ENCODE measurements at regions not wholly inside any gene's neighbourhood (a gene's known extent, or its start where the extent isn't known, plus 50 kb on each side); places are given as distances from the start of the nearest gene placed in this dataset.

DNA sequence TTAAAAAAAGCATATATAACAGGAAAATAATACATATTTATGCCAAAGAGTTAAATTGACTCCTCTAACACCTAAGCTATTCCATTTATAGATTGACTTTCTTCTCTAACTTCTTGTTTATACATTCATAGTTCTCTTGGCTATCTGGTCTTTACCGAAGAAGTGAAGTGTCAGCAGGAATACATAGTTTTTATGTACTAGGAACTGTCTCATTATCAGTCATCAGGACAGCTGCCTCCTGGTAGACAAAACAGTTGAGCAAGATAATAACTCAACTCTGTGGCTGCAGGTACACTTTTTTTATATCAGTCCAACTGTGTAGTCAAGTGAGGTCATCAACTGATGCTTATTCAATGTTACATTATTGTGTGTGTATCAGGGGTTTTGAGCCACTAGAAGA, 1436.0 kb upstream of the NUDT12 start:
- TF ChIP-seq BACH2 (CRISPR knock-in tag; IDR thresholded peaks at IDR 0.05; ENCODE audit: borderline replicate concordance): no peak
- no peak for ATAC-seq

DNA sequence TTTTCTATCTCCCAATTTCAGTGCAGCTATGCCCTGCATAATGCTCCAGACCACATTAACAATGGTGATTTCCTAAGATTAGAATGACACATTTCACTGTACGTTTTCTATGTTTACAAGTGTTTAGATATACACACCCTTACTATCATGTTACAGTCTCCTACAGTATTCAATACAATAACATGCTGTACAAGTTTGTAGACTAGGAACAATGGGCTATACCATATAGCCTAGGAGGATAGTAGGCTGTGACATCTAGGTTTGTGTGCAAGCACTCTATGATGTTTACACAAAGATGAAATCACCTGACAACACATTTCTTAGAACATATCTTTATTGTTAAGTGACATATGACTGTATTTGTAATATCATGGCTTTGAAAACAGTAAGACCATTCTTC, 1435.6 kb upstream of the NUDT12 start:
- TF ChIP-seq, protein P1, sequence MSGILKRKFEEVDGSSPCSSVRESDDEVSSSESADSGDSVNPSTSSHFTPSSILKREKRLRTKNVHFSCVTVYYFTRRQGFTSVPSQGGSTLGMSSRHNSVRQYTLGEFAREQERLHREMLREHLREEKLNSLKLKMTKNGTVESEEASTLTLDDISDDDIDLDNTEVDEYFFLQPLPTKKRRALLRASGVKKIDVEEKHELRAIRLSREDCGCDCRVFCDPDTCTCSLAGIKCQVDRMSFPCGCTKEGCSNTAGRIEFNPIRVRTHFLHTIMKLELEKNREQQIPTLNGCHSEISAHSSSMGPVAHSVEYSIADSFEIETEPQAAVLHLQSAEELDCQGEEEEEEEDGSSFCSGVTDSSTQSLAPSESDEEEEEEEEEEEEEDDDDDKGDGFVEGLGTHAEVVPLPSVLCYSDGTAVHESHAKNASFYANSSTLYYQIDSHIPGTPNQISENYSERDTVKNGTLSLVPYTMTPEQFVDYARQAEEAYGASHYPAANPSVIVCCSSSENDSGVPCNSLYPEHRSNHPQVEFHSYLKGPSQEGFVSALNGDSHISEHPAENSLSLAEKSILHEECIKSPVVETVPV (CRISPR knock-in tag; IDR thresholded peaks at IDR 0.05): no peak
- TF ChIP-seq ZNF70 (CRISPR knock-in tag; IDR thresholded peaks at IDR 0.05) (no peak), GLIS3 (CRISPR knock-in tag; IDR thresholded peaks at IDR 0.05) (no peak), ZNF565 (CRISPR knock-in tag; conservative IDR thresholded peaks at IDR 0.05; ENCODE audit: low read depth) (no peak), OSR1 (CRISPR knock-in tag; IDR thresholded peaks at IDR 0.05) (no peak), ARNTL (CRISPR knock-in tag; IDR thresholded peaks at IDR 0.05; ENCODE audit: borderline replicate concordance, low read depth) (no peak), CSDC2 (CRISPR knock-in tag; IDR thresholded peaks at IDR 0.05) (no peak), TOX (CRISPR knock-in tag; IDR thresholded peaks at IDR 0.05; ENCODE audit: borderline replicate concordance) (no peak), SNAI2 (CRISPR knock-in tag; IDR thresholded peaks at IDR 0.05) (no peak), ESRRG (CRISPR knock-in tag; IDR thresholded peaks at IDR 0.05) (no peak), TCF4 (CRISPR knock-in tag; IDR thresholded peaks at IDR 0.05; ENCODE audit: borderline replicate concordance) (no peak)
- TF ChIP-seq, protein P2, sequence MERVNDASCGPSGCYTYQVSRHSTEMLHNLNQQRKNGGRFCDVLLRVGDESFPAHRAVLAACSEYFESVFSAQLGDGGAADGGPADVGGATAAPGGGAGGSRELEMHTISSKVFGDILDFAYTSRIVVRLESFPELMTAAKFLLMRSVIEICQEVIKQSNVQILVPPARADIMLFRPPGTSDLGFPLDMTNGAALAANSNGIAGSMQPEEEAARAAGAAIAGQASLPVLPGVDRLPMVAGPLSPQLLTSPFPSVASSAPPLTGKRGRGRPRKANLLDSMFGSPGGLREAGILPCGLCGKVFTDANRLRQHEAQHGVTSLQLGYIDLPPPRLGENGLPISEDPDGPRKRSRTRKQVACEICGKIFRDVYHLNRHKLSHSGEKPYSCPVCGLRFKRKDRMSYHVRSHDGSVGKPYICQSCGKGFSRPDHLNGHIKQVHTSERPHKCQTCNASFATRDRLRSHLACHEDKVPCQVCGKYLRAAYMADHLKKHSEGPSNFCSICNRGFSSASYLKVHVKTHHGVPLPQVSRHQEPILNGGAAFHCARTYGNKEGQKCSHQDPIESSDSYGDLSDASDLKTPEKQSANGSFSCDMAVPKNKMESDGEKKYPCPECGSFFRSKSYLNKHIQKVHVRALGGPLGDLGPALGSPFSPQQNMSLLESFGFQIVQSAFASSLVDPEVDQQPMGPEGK (CRISPR knock-in tag; IDR thresholded peaks at IDR 0.05; ENCODE audit: borderline replicate concordance): no peak
- TF ChIP-seq, protein P3, sequence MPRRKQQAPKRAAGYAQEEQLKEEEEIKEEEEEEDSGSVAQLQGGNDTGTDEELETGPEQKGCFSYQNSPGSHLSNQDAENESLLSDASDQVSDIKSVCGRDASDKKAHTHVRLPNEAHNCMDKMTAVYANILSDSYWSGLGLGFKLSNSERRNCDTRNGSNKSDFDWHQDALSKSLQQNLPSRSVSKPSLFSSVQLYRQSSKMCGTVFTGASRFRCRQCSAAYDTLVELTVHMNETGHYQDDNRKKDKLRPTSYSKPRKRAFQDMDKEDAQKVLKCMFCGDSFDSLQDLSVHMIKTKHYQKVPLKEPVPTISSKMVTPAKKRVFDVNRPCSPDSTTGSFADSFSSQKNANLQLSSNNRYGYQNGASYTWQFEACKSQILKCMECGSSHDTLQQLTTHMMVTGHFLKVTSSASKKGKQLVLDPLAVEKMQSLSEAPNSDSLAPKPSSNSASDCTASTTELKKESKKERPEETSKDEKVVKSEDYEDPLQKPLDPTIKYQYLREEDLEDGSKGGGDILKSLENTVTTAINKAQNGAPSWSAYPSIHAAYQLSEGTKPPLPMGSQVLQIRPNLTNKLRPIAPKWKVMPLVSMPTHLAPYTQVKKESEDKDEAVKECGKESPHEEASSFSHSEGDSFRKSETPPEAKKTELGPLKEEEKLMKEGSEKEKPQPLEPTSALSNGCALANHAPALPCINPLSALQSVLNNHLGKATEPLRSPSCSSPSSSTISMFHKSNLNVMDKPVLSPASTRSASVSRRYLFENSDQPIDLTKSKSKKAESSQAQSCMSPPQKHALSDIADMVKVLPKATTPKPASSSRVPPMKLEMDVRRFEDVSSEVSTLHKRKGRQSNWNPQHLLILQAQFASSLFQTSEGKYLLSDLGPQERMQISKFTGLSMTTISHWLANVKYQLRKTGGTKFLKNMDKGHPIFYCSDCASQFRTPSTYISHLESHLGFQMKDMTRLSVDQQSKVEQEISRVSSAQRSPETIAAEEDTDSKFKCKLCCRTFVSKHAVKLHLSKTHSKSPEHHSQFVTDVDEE (CRISPR knock-in tag; IDR thresholded peaks at IDR 0.05): no peak

DNA sequence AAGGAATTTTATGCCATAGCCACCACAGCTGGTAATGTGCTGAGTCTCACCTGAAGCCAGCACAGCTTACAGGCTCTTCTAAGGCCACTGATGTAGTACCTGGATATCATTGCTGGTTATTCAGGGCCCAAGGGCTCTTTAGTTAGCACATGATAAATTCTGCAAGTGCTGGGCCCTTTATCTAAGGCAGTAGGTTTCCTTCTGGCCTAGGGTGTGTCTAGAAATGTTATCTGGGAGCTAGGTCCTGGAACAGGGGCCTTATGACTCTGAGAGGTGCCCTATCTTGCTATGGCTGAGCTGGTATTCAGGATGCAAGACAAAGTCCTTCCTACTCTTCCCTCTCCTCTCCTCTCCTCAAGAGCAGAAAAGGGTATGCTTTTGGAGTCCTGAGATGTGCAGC, 1424.5 kb upstream of the NUDT12 start:
- ATAC-seq: no peak
- TF ChIP-seq ARNTL (CRISPR knock-in tag; IDR thresholded peaks at IDR 0.05; ENCODE audit: borderline replicate concordance, low read depth): no peak
- no peak for TF ChIP-seq CSDC2 (CRISPR knock-in tag; IDR thresholded peaks at IDR 0.05)
- no peak for TF ChIP-seq PPARA (CRISPR knock-in tag; IDR thresholded peaks at IDR 0.05; ENCODE audit: borderline replicate concordance)
- no peak for TF ChIP-seq ESRRG (CRISPR knock-in tag; IDR thresholded peaks at IDR 0.05)
- TF ChIP-seq, protein P4, sequence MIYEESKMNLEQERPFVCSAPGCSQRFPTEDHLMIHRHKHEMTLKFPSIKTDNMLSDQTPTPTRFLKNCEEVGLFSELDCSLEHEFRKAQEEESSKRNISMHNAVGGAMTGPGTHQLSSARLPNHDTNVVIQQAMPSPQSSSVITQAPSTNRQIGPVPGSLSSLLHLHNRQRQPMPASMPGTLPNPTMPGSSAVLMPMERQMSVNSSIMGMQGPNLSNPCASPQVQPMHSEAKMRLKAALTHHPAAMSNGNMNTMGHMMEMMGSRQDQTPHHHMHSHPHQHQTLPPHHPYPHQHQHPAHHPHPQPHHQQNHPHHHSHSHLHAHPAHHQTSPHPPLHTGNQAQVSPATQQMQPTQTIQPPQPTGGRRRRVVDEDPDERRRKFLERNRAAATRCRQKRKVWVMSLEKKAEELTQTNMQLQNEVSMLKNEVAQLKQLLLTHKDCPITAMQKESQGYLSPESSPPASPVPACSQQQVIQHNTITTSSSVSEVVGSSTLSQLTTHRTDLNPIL (CRISPR knock-in tag; IDR thresholded peaks at IDR 0.05; ENCODE audit: low read depth): no peak
- TF ChIP-seq ISL1 (CRISPR knock-in tag; IDR thresholded peaks at IDR 0.05): no peak
- TF ChIP-seq GLIS3 (CRISPR knock-in tag; IDR thresholded peaks at IDR 0.05): no peak
- no peak for TF ChIP-seq SNAI2 (CRISPR knock-in tag; IDR thresholded peaks at IDR 0.05)
- no peak for TF ChIP-seq RARB (CRISPR knock-in tag; IDR thresholded peaks at IDR 0.05)
- TF ChIP-seq, protein P5, sequence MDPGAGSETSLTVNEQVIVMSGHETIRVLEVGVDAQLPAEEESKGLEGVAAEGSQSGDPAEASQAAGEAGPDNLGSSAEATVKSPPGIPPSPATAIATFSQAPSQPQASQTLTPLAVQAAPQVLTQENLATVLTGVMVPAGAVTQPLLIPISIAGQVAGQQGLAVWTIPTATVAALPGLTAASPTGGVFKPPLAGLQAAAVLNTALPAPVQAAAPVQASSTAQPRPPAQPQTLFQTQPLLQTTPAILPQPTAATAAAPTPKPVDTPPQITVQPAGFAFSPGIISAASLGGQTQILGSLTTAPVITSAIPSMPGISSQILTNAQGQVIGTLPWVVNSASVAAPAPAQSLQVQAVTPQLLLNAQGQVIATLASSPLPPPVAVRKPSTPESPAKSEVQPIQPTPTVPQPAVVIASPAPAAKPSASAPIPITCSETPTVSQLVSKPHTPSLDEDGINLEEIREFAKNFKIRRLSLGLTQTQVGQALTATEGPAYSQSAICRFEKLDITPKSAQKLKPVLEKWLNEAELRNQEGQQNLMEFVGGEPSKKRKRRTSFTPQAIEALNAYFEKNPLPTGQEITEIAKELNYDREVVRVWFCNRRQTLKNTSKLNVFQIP (CRISPR knock-in tag; IDR thresholded peaks at IDR 0.05; ENCODE audit: borderline replicate concordance, low read depth): no peak
- no peak for TF ChIP-seq TCF4 (CRISPR knock-in tag; IDR thresholded peaks at IDR 0.05; ENCODE audit: borderline replicate concordance)
- TF ChIP-seq ZNF70 (CRISPR knock-in tag; IDR thresholded peaks at IDR 0.05): no peak

More for the DNA sequence above, 1435.6 kb upstream of the NUDT12 start:
- ATAC-seq: no peak

DNA sequence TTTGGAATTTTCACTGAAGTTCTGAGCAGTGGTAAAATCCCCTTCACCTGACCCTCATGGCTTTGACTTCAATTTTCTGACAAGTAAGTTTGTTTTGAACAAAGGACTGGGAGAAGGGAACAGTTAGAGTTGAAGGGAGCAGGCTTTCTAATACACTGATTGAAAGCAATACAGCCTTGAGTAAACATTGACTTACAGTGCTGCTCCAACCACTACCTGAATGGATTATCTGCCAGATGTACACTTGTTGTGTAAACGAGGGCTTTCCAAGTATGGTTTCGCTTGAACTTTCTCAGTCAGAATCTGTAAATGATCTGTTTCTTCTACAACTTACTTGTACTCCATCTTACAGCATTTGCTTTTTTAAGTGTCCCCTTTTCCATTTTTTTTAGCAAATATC, 1414.9 kb upstream of the NUDT12 start:
- TF ChIP-seq ISL1 (CRISPR knock-in tag; IDR thresholded peaks at IDR 0.05) (no peak), SNAI2 (CRISPR knock-in tag; IDR thresholded peaks at IDR 0.05) (no peak), RARB (CRISPR knock-in tag; IDR thresholded peaks at IDR 0.05) (no peak), ARNTL (CRISPR knock-in tag; IDR thresholded peaks at IDR 0.05; ENCODE audit: borderline replicate concordance, low read depth) (no peak)
- TF ChIP-seq, protein P2 (CRISPR knock-in tag; IDR thresholded peaks at IDR 0.05; ENCODE audit: borderline replicate concordance): no peak
- TF ChIP-seq, protein P5 (CRISPR knock-in tag; IDR thresholded peaks at IDR 0.05; ENCODE audit: borderline replicate concordance, low read depth): no peak
- ATAC-seq: no peak
